Ishikawa (cell line): ENCODE measurements at regions not wholly inside any gene's neighbourhood (a gene's known extent, or its start where the extent isn't known, plus 50 kb on each side); places are given as distances from the start of the nearest gene placed in this dataset.

Source experiments
- EGR1 ChIP-seq: IDR thresholded peaks from 2 replicates; pipeline ENCODE4 v1.6.1; 2012
- EP300 ChIP-seq: IDR thresholded peaks from 2 replicates; pipeline ENCODE4 v1.6.1; 2012; ENCODE audit warnings: borderline replicate concordance
- FOXM1 ChIP-seq: IDR thresholded peaks from 2 replicates; pipeline ENCODE4 v1.6.1; 2012; ENCODE audit warnings: low read depth, borderline replicate concordance
- RAD21 ChIP-seq: IDR thresholded peaks from 2 replicates; pipeline ENCODE4 v1.6.1; 2012; ENCODE audit warnings: low read depth
- TAF1 ChIP-seq: IDR thresholded peaks from 2 replicates; pipeline ENCODE4 v1.6.1; 2012; ENCODE audit warnings: low read depth, mild to moderate bottlenecking
- TEAD4 ChIP-seq: IDR thresholded peaks from 2 replicates; pipeline ENCODE4 v1.6.1; 2012
- YY1 ChIP-seq: IDR thresholded peaks from 2 replicates; pipeline ENCODE4 v1.6.1; 2012; ENCODE audit warnings: low read depth
- ZBTB7A ChIP-seq: IDR thresholded peaks from 2 replicates; pipeline ENCODE4 v1.6.1; 2012; ENCODE audit warnings: low read depth
- TF ChIP-seq, protein P1 (sequence below): IDR thresholded peaks from 2 replicates; pipeline ENCODE4 v1.6.1; 2012

DNA sequence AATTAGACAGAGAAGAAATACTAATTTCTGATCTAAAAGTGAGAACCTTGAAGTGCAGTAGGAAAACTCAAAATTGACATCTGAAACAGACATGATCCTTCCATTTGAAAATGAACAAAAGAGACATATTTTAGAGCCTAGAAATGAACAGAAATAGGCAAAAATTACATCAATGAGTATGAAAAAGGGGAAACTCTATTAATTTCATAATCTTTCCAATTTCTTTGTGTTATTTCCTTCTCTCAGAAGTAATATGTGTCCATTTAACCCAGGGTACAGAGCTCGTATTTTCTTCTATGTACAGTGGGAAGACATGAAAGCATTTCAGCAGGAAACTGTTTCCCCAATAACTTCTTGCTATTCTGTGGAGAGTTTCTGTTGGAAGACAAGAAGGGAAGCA is 263.1 kb downstream of the CGGBP1 start:
- TF ChIP-seq YY1 (no peak), EGR1 (no peak), RAD21 (no peak), FOXM1 (no peak), ZBTB7A (no peak), TAF1 (no peak), EP300 (no peak), TEAD4 (no peak)
- TF ChIP-seq, protein P1, sequence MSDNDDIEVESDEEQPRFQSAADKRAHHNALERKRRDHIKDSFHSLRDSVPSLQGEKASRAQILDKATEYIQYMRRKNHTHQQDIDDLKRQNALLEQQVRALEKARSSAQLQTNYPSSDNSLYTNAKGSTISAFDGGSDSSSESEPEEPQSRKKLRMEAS: no peak
